Prostate gland (tissue), 2 donors: ENCODE measurements at regions not wholly inside any gene's neighbourhood (a gene's known extent, or its start where the extent isn't known, plus 50 kb on each side); places are given as distances from the start of the nearest gene placed in this dataset.

ENCODE experiments used
- POLR2A ChIP-seq: fragments of 450-650 bp; IDR thresholded peaks from one replicate; pipeline ENCODE4 v1.6.1; 2016; ENCODE audit warnings: antibody characterized with exemption, mild to moderate bottlenecking
- TF ChIP-seq, protein P1 (sequence below), 4 experiments: fragments of 200-600 bp in 2 of 4; fragments of 450-650 bp in 2 of 4; sonication (generic) in 2 of 4; IDR thresholded peaks; 1 replicate in 3 of 4; 2 replicates in 1 of 4; pipeline ENCODE4 v1.5.1; 2016 to 2019; ENCODE audit warnings: antibody characterized with exemption in 4 of 4, mild to moderate bottlenecking in 2 of 4, moderate library complexity in 2 of 4

DNA sequence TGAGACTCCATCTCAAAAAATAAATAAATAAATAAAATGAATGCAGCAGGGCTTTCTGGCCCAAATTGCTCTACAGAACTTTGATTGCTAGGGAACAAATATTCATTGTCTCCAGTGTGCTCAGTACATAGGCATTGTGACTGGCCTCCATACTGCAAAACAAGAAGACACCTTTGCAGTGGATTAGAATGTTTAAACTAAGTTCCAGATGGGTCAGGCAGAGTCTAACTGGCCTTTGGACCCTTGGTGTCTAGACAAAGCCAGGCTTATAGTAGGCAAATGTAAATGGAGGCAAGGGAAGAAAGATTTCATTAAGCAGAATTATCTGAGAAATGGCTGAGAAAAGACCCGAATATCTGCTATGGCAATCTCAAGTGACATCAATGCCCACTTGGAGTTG lies 335.2 kb upstream of the C2CD4B start:
- TF ChIP-seq, protein P1, sequence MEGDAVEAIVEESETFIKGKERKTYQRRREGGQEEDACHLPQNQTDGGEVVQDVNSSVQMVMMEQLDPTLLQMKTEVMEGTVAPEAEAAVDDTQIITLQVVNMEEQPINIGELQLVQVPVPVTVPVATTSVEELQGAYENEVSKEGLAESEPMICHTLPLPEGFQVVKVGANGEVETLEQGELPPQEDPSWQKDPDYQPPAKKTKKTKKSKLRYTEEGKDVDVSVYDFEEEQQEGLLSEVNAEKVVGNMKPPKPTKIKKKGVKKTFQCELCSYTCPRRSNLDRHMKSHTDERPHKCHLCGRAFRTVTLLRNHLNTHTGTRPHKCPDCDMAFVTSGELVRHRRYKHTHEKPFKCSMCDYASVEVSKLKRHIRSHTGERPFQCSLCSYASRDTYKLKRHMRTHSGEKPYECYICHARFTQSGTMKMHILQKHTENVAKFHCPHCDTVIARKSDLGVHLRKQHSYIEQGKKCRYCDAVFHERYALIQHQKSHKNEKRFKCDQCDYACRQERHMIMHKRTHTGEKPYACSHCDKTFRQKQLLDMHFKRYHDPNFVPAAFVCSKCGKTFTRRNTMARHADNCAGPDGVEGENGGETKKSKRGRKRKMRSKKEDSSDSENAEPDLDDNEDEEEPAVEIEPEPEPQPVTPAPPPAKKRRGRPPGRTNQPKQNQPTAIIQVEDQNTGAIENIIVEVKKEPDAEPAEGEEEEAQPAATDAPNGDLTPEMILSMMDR (IDR thresholded peaks at IDR 0.05) = no peak
- TF ChIP-seq POLR2A = no peak
